ENCODE measurements at regions not wholly inside any gene's neighbourhood (a gene's known extent, or its start where the extent isn't known, plus 50 kb on each side); places are given as distances from the start of the nearest gene placed in this dataset.

- no peak for DNase-seq (ENCODE audit: low spot score)
Measured at GRCh38 chr10:52442576-52442975, 128.5 kb downstream of the DKK1 start.

- DNase-seq (ENCODE audit: low spot score): no peak
Measured at GRCh38 chr10:52443419-52444388, 129.6 kb downstream of the DKK1 start.

- no peak for DNase-seq (ENCODE audit: low spot score)
Measured at GRCh38 chr10:52446391-52446790, 132.3 kb downstream of the DKK1 start.

GRCh38 chr10:52447931-52448353 lies 133.9 kb downstream of the DKK1 start:
- no peak for DNase-seq (ENCODE audit: low spot score)

- DNase-seq (ENCODE audit: low spot score): no peak
Measured at GRCh38 chr10:52450762-52451291, 136.7 kb downstream of the DKK1 start.

GRCh38 chr10:52451817-52452216 lies 137.7 kb downstream of the DKK1 start:
- DNase-seq (ENCODE audit: low spot score): no peak

- DNase-seq (ENCODE audit: low spot score): no peak
Measured at GRCh38 chr10:52452600-52453493, 138.8 kb downstream of the DKK1 start.

GRCh38 chr10:52453501-52453900 lies 139.4 kb downstream of the DKK1 start:
- DNase-seq (ENCODE audit: low spot score): no peak

- no peak for DNase-seq (ENCODE audit: low spot score)
Measured at GRCh38 chr10:52454491-52454890, 140.4 kb downstream of the DKK1 start.

GRCh38 chr10:52455098-52455497 lies 141.0 kb downstream of the DKK1 start:
- DNase-seq (ENCODE audit: low spot score): no peak

- DNase-seq (ENCODE audit: low spot score): no peak
Measured at GRCh38 chr10:52459097-52459496, 145.0 kb downstream of the DKK1 start.

GRCh38 chr10:52463826-52464225 lies 149.7 kb downstream of the DKK1 start:
- no peak for DNase-seq (ENCODE audit: low spot score)

- no peak for DNase-seq (ENCODE audit: low spot score)
Measured at GRCh38 chr10:52464368-52465124, 150.5 kb downstream of the DKK1 start.

- no peak for DNase-seq (ENCODE audit: low spot score)
Measured at GRCh38 chr10:52465202-52465601, 151.1 kb downstream of the DKK1 start.

- DNase-seq (ENCODE audit: low spot score): no peak
Measured at GRCh38 chr10:52466464-52466863, 152.4 kb downstream of the DKK1 start.

- no peak for DNase-seq (ENCODE audit: low spot score)
Measured at GRCh38 chr10:52469970-52470705, 156.1 kb downstream of the DKK1 start.

- no peak for DNase-seq (ENCODE audit: low spot score)
Measured at GRCh38 chr10:52472406-52473146, 158.5 kb downstream of the DKK1 start.

GRCh38 chr10:52474265-52474664 lies 160.2 kb downstream of the DKK1 start:
- DNase-seq (ENCODE audit: low spot score): no peak

- DNase-seq (ENCODE audit: low spot score): no peak
Measured at GRCh38 chr10:52477305-52477704, 163.2 kb downstream of the DKK1 start.

GRCh38 chr10:52479567-52479966 lies 165.5 kb downstream of the DKK1 start:
- no peak for DNase-seq (ENCODE audit: low spot score)
